HG03469 (cell line): ENCODE measurements at regions not wholly inside any gene's neighbourhood (a gene's known extent, or its start where the extent isn't known, plus 50 kb on each side); places are given as distances from the start of the nearest gene placed in this dataset.
"Not testable (repeated sequence)": the region's sequence is repeated elsewhere in the genome, so short reads cannot be mapped to it uniquely, and the experiment has no call there.

Experiments used
- ATAC-seq: cut with Tn5 transposase; IDR thresholded peaks from one replicate; pipeline ENCODE4 v1.9.1; 2021; ENCODE audit warnings: mild to moderate bottlenecking, moderate library complexity, moderate number of reproducible peaks; ENCODE audit not compliant: unreplicated experiment

- no peak for ATAC-seq
These were observed 154.7 kb upstream of the DGKB start for GRCh38 chr7:15057272-15057671.

- ATAC-seq = not testable (repeated sequence)
These were observed 151.8 kb upstream of the DGKB start for GRCh38 chr7:15054304-15054703.

- no peak for ATAC-seq
These were observed 146.6 kb upstream of the DGKB start for GRCh38 chr7:15049157-15049556.

DNA sequence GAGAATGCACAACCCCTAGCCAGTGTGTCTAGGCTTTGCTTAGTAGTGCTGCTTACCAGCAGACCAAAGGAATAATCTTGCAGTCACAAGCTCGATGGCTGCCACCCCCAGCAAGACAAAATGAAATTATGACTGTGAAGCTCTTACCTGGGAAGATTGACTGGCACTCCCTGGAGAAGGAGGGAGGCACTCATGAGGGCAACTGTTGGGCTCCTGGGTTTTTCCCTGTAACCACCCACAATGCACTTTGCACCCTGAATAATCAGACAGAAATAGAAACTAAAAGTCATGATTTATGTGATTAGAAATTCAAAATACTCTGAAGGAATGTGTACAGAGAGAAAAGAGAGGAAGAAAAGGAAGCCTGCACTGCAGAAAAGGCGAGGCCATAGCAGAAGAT, 144.3 kb upstream of the DGKB start:
- no peak for ATAC-seq

DNA sequence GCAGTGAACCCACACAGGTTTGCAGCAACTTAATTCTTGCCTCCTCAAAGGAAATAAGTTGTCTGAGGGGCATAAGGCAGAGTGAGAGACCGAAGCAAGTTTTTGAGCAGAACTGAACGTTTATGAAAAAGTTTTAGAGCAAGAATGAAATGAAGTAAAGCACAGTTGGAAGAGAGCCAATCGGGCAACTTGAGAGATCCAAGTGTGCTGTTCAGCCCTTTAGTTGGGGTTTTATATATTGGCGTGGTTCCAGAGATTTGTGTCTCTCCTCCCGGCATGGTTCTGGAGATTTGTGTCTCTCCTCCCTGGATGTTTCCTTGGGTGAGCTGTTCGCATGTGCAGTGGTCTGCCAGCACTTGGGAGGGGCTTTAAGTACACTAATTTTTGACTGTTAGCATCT, 141.4 kb upstream of the DGKB start:
- ATAC-seq = no peak

DNA sequence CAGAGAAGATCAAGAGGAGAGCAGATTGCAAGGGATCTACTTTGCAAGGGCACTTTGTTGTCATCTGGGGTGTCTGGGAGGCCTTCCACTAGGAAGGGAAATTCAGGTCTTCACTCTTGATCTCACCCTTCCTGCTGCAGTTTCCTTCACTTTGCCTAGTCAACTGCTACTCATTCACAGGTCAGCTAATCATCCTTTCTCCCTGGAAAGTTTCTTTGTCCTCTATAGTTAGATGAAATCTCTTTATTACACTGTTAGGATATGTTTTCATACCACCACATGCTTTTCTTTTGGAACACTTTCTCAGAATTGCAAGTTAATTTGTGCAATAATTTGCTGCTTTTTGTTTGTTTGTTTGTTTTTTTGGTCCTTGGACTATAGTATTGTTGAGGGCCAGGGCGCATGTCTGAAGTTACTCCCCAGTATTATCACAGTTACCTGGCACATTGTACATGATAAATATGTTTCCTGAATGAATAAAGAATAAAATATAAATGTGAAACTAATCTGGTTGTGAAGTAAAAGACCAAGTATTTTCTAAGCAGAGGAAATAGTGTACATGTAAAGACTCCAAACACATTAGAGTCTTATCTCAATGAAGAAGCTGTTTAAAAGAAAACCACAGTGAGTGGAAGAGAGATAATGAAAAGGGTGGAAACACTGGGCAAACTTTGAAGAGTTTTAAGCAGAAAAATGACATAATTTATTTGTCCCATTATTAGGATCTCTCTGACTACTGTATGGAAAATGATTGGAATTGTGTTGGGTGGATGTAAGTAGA, 139.9 kb upstream of the DGKB start:
- ATAC-seq = no peak

DNA sequence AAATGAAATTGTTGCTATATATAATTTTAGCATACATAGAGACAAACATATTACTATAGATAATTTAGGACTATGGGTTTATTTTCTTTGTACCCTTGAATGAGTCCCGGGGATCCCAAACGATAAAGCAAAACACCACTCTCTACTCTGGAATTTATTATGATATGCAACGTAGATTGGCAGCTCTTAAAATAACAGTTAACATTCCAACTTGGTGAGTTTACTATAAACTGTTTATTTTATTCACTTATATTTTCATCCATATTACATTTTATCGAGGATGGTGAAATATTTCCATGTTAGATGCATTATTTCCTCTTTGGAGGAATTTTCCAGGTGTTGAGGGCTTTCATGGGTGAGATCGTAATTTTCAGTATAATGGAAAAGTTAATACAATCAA, 138.7 kb upstream of the DGKB start:
- no peak for ATAC-seq

DNA sequence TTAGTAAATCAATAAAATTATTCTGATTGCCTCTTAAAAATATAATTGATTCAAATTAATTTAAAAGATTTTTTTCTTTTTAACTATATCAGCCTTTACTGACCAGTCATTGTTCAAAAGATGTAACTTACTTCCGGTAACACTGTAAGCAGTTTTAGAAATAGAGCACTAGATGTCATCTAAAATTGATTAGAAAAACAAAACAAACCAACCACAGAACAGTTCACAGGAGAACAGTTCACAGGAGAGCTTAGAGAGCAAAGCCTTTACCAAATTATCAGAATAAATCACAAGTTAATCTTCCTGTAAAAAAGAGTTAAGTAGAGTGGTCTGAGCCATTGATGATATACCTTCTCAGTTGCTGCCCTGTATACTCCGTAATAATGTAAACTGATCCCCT, 133.3 kb upstream of the DGKB start:
- no peak for ATAC-seq

- ATAC-seq = no peak
These were observed 130.5 kb upstream of the DGKB start for GRCh38 chr7:15033039-15033438.

DNA sequence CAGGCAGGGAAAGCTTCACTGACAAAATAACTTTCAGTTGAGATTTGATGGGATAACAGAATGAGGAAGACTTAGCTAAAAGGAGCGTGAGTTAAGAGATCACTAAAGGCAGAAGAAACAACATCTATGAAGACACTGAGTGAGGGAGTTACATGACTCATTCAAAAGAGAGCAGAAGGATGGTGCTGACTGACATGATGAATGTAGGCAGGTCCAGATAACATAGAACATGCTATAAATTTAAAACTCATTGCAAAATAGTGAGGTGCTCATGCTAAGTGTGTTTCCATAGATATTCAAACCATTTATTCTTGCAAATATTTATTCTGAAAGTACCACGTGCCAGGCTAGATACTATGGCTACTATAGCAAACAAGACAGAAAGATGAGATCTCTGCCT, 116.4 kb upstream of the DGKB start:
- ATAC-seq = no peak

- ATAC-seq = no peak
These were observed 114.2 kb upstream of the DGKB start for GRCh38 chr7:15016766-15017165.

GRCh38 chr7:15016315-15016667, 113.7 kb upstream of the DGKB start:
- ATAC-seq = no peak

DNA sequence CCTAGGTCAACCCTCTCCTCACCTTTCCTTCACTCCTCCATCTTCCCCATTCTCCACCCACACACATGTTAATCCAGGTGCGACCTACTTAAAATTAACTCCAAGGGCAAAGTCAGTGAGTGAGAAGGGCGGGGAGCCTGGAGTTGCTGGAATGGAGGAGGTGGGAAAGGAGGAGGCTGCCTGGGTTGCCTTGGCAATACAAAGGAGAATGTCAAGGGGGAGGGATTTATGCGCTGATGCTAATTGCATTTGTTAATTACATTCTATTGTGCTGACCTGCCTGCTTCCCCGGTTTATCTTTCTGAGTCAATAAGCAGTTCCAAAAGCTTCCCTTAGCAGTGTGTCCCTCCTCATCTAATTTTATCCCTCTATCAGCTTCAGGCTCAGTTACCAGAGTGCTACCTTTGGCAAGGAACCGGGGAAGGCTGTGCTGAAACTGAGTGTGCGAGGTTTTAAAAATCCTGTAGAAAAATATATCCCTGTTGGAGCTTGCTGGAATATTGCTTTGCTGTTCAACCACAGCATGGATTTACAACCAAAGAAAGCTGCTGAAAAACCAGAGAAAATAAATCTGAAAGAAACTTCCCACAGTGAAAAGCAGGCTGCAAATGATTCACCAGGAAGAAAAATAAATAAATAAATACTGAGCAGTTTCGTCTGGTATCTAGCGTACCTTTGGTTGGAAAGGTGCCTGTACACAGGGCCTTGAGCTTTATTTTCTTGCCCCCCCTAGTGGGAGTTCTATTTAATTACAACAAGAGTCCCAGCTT, 113.2 kb upstream of the DGKB start:
- peak; percentile 83 for ATAC-seq

DNA sequence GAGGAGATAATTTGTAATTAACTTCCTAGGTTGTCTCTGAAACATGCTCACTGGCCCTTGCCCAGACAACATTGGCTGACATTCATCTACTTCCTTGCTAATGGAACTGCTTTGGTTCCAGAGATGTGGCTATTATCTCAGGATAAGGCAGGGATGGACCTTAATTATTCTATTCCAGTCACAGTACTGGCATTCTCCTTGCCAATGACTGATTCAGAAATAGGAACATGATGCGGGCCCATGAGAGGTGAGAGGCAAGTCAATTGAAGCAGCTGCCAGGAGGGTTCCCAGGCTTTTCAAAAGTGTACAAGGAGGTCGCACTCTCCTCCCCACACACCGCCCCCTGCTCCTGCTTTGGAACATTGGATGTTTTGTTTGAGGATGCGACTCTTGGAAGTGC, 109.6 kb upstream of the DGKB start:
- no peak for ATAC-seq

DNA sequence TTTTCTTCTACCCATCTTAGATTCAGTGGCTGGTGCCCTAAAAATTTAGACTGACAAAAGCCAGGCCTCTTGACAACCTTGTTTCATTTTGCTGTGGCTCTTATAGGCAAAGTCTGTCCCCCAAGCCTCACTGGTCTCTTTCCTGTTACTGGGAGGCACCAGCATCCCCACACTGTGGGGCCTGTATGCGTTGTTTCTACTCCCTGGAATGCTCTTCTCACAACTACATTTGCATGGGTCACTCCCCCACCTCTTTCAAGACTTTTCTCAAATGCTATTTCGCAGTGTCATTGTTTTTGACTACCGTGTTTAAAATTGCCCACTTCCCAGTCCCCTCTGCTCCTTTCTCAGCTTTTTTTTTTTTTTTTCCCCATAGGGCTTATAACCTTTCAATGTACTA, 108.7 kb upstream of the DGKB start:
- ATAC-seq = no peak

DNA sequence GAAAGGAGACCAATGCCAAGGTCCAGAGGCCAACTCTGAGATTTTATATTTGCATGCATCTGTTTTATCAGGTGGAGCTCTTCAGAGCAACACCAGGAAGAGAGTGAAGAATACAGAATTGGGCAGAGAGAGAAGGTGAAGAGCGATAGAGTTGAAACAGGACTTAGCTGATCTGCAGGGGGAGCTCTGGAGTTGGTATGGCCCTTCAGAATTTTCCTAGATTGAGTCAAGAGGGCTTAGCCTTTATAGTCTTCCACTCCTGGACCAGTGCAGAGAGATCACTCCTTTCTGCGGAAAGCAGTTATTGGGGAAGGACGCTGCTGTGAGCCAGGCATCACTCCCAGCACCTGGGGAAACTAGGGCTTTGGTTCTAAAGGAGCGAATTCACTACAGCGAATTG, 105.0 kb upstream of the DGKB start:
- no peak for ATAC-seq

DNA sequence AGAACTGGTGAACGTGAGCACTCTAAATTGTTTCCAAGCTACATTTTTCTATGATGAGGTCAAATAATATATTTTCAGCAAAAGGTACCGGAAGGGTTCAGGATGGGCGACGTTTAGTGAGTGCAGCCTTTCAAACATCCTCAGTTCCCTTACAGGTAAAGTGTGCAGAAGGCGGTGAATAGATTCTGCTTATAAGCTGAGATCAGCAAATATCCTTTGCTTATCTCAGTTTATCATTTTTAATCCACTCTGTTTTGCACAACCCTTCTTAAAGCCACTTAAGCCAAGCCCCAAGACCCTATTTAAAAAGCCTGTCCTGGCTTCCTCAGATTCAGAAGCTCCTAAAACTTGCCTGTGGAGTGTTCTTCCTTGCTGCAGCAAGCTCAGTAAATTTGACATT, 103.1 kb upstream of the DGKB start:
- ATAC-seq = no peak

- no peak for ATAC-seq
These were observed 97.6 kb upstream of the DGKB start for GRCh38 chr7:15000157-15000556.

DNA sequence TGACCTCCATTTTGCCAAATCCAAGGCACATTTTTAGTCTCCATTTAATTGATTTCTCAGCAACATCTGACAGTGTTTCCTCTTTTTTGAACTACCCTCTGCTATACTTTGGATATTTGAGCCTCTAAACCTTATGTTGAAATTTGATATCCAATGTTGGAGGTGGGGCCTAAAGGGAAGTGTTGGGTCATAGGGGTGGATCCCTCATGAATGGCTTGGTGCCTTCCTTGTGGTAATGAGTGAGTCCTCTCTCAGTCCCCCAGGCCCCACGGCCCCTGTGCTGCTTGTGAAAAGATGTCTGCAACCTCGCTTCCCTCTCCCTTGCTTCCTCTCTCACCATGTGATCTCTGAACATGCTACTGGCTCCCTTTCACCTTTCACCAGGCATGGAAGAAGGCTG, 96.8 kb upstream of the DGKB start:
- ATAC-seq = no peak

GRCh38 chr7:14995774-14996173, 93.2 kb upstream of the DGKB start:
- no peak for ATAC-seq

DNA sequence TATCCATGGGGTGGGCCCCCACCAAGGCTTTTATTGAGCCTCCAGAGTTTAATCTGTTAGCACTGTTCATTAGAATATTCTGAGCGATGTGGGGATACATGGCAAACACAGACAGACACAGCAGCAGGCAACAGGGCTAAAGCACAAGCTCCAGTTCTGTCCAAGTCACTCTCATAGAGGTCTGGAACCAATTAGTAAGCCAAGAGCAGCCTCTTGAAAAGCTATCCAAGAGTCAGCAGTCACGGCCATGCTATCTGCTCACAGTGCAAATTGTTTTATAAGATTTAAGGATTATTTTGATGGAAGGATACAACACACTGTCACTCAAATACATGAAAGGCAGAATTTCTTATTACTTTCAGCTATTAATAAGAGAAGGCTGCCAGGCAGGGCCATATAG, 86.4 kb upstream of the DGKB start:
- no peak for ATAC-seq

DNA sequence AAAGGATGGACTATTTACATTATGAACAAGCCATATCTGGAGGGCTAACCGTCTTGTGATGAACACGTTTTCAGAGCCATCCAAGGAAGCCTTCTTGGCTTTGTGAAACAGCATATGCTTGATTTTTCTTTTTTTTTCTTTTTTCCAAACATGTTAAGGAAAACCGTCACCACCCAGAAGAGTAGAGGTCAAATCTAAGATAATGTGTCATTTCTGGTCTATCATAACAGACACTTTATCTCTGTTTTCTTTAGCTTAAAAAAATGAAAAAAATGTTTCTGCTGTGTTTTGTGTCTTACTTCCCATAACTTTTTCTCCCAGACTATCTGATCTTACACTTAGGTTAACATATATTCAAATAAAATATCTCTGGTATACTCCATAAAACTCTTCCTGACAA, 76.1 kb upstream of the DGKB start:
- no peak for ATAC-seq

DNA sequence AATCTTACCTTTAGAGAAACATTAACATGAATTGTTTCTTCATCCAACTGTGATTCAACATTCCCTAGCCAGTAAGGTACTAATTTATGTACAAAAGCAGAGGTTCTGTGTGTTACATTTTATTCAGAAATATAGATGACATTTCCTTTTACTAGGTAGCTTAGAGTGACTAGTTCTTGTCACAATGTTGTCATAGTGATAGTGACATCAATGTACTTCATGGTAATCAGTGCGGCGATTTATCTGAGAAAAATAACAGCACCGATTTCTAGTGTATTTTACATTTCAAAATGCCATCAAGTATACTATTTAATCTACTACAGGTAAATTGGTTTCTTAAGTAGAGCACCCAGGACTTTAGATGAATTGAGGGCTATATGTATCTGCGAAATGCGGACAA, 72.1 kb upstream of the DGKB start:
- ATAC-seq = no peak
